Heart left ventricle (tissue), 16 donors: ENCODE measurements at regions not wholly inside any gene's neighbourhood (a gene's known extent, or its start where the extent isn't known, plus 50 kb on each side); places are given as distances from the start of the nearest gene placed in this dataset.
"Not testable (repeated sequence)": the region's sequence is repeated elsewhere in the genome, so short reads cannot be mapped to it uniquely, and the experiment has no call there.

Experiments
- ATAC-seq, 4 donors: fragments of 200-7000 bp; cut with Tn5 transposase; one replicate each; pipeline ENCODE4 v1.9.1; 2020 to 2022; ENCODE audit warnings: moderate library complexity in 4 of 4, mild to moderate bottlenecking in 3 of 4, moderate number of reproducible peaks in 1 of 4
- DNase-seq, 5 donors: peaks; one replicate each; pipeline ENCODE4 v3.0.0-alpha.2; 2020
- H3K27ac ChIP-seq, 12 donors: fragments of 200-600 bp; sonication (generic) in 4 of 12; one replicate each; pipeline versions ENCODE4 v1.5.0 to v1.8.0; 2016 to 2022; ENCODE audit warnings: mild to moderate bottlenecking in 2 of 12
- H3K27me3 ChIP-seq, 9 donors: fragments of 200-600 bp; sonication (generic) in 2 of 9; one replicate each; pipeline versions ENCODE4 v1.5.1 to v1.8.0; 2016 to 2022; ENCODE audit warnings: mild to moderate bottlenecking in 3 of 9
- H3K36me3 ChIP-seq, 9 donors: fragments of 200-600 bp; sonication (generic) in 2 of 9; one replicate each; pipeline versions ENCODE4 v1.5.0 to v1.8.0; 2018 to 2022; ENCODE audit warnings: mild to moderate bottlenecking in 2 of 9
- H3K4me1 ChIP-seq, 12 donors: fragments of 200-600 bp; sonication (generic) in 4 of 12; one replicate each; pipeline versions ENCODE4 v1.5.0 to v1.8.0; 2016 to 2022; ENCODE audit warnings: mild to moderate bottlenecking in 3 of 12
- H3K4me3 ChIP-seq, 12 donors: fragments of 200-600 bp; sonication (generic) in 4 of 12; one replicate each; pipeline versions ENCODE4 v1.5.0 to v1.8.0; 2017 to 2022; ENCODE audit warnings: mild to moderate bottlenecking in 9 of 12, moderate library complexity in 4 of 12
- H3K9me3 ChIP-seq, 12 donors: fragments of 200-600 bp; sonication (generic) in 4 of 12; one replicate each; pipeline versions ENCODE4 v1.5.0 to v1.8.0; 2016 to 2022; ENCODE audit warnings: mild to moderate bottlenecking in 1 of 12
- CTCF ChIP-seq, 12 donors: fragments of 200-600 bp; sonication (generic) in 4 of 12; IDR thresholded peaks; one replicate each; pipeline versions ENCODE4 v1.5.0 to v1.8.0; 2018 to 2022; ENCODE audit warnings: antibody characterized with exemption in 12 of 12, mild to moderate bottlenecking in 5 of 12
- POLR2A ChIP-seq, 2 donors: fragments of 450-650 bp; IDR thresholded peaks; one replicate each; pipeline ENCODE4 v1.6.1; 2017; ENCODE audit warnings: antibody characterized with exemption in 2 of 2, mild to moderate bottlenecking in 2 of 2, moderate library complexity in 2 of 2
- WGBS, 4 donors: extraction: QIAGEN DNeasy Blood & Tissue Kit in 2 of 4; methylation state at CpG; one replicate each; pipeline versions ENCODE4 v1.1.5 to v1.1.7; 2013 to 2018; 5-methylcytosine and 5-hydroxymethylcytosine counted together
- intact Hi-C, 10 donors: fragments of 100-400 bp; cut with DNase I; formaldehyde crosslinking; loops; one replicate each; pipeline versions ENCODE4 v1.11.1 to v1.14.2; 2022
- donor health status: ischemic (EF 13 %, LVEDD 7.1; RV severe dilation, severe dysfunction).
- donor health status: healthy with polysubstance abuse.
- donor health status: DM: no; HTN: yes; CAD: no.
- donor health status: DM: no; HTN: no; CAD: no.
- donor health status: ischemic (EF 25% LVEDD 6.9; RV normal size, moderate dysfunction).
- donor health status: ischemic (EF 25% LVEDD 5.7; RV mildly dilated, moderate dysfunction).
- donor health status: healthy.
- donor health status: DM: yes; HTN: yes; CAD: no.
- donor health status: ischemic (EF 35%, LVEDD 5.7; RV mildly dilated, moderate dysfunction).
- donor health status: nonischemic (EF 11% LVEDD 7.7; RV severe dilation, severe dysfunction).
- donor health status: DM: yes; HTN: yes; CAD: no.
- donor health status: PGD.
- donor health status: ischemic (EF 29% LVEDD 5.4; RV normal size, mild dysfunction).
- donor health status: nonischemic (EF 23%, LVEDD 6.1; RV moderate dilation, normal function).

GRCh38 chr2:6183226-6183625, 491.0 kb downstream of the SOX11 start:
- ATAC-seq (no peak), DNase-seq (no peak)
- no peaks in the 10 kb centered on the region for H3K27me3 ChIP-seq
- TF ChIP-seq POLR2A (IDR thresholded peaks at IDR 0.05) (no peak), CTCF (IDR thresholded peaks at IDR 0.05) (no peak)
- H3K4me1 ChIP-seq, result peaks cover 0 to 12% (median 0%) of the 10 kb centered on the region in 12 donors
- H3K36me3 ChIP-seq, result no peaks in the 10 kb centered on the region
- intact Hi-C loops, result no loop called here
- H3K4me3 ChIP-seq, result no peak overlapping the region
- WGBS, 4 donors, result 86 to 95% (median 91%) methylated on average over 1 of the region's 1 CpG
- H3K27ac ChIP-seq, result no peak overlapping the region
- no peaks in the 10 kb centered on the region for H3K9me3 ChIP-seq

GRCh38 chr2:6184532-6185292, 492.5 kb downstream of the SOX11 start:
- 69 to 75% (median 70%) methylated on average over 13 of the region's 13 CpGs for WGBS, 4 donors
- no peak overlapping the region for H3K4me3 ChIP-seq
- no peaks in the 10 kb centered on the region for H3K27me3 ChIP-seq
- H3K27ac ChIP-seq, result no peak overlapping the region
- ATAC-seq, result no peak
- H3K9me3 ChIP-seq, result no peaks in the 10 kb centered on the region
- H3K36me3 ChIP-seq, result no peaks in the 10 kb centered on the region
- intact Hi-C loops, result no loop called here
- TF ChIP-seq POLR2A (IDR thresholded peaks at IDR 0.05) (no peak), CTCF (IDR thresholded peaks at IDR 0.05) (no peak)
- peaks cover 0 to 12% (median 0%) of the 10 kb centered on the region in 12 donors for H3K4me1 ChIP-seq
- DNase-seq, result no peak

GRCh38 chr2:6186332-6187151, 494.4 kb downstream of the SOX11 start:
- Histone ChIP-seq H3K36me3 (no peaks in the 10 kb centered on the region), H3K27ac (peak overlapping the region in 7 of 12 donors; percentile 20 to 68 (median 51)), H3K4me3 (no peak overlapping the region), H3K9me3 (no peaks in the 10 kb centered on the region), H3K27me3 (no peaks in the 10 kb centered on the region), H3K4me1 (peaks cover 0 to 12% (median 0%) of the 10 kb centered on the region in 12 donors)
- ATAC-seq (peak; percentile 80 to 98 (median 95)), DNase-seq (peak in 4 of 5 donors; percentile 29 to 51 (median 47))
- intact Hi-C loops, result no loop called here
- TF ChIP-seq POLR2A (IDR thresholded peaks at IDR 0.05), result no peak
- TF ChIP-seq CTCF (IDR thresholded peaks at IDR 0.05), result no peak
- WGBS, 4 donors, result 44 to 58% (median 54%) methylated on average over 7 of the region's 7 CpGs

- H3K36me3 ChIP-seq, result no peaks in the 10 kb centered on the region
- H3K27ac ChIP-seq, result no peak overlapping the region
- intact Hi-C loops, result no loop called here
- ATAC-seq, result no peak
- no peak overlapping the region for H3K4me3 ChIP-seq
- no peaks in the 10 kb centered on the region for H3K27me3 ChIP-seq
- DNase-seq, result no peak
- no peak for TF ChIP-seq CTCF (IDR thresholded peaks at IDR 0.05)
- TF ChIP-seq POLR2A (IDR thresholded peaks at IDR 0.05), result no peak
- no peaks in the 10 kb centered on the region for H3K4me1 ChIP-seq
- H3K9me3 ChIP-seq, result peaks cover 0 to 23% (median under 1%) of the 10 kb centered on the region in 12 donors
- WGBS, 4 donors, result 85 to 94% (median 92%) methylated on average over 1 of the region's 1 CpG
These were observed 504.3 kb downstream of the SOX11 start for GRCh38 chr2:6196449-6196848.

GRCh38 chr2:6198370-6198919, 506.3 kb downstream of the SOX11 start:
- ATAC-seq, H3K27ac ChIP-seq, H3K4me3 ChIP-seq, H3K4me1 ChIP-seq, DNase-seq, intact Hi-C loops, H3K36me3 ChIP-seq, H3K27me3 ChIP-seq: not testable (repeated sequence)
- 84 to 92% (median 88%) methylated on average over 6 of the region's 6 CpGs for WGBS, 4 donors
- H3K9me3 ChIP-seq, result peaks cover 0 to 23% (median 2%) of the 10 kb centered on the region in 12 donors
